SU-DHL-6 (cell line): ENCODE measurements at regions not wholly inside any gene's neighbourhood (a gene's known extent, or its start where the extent isn't known, plus 50 kb on each side); places are given as distances from the start of the nearest gene placed in this dataset.

Source experiments
- H2AFZ ChIP-seq: fragments of 200-600 bp; sonication (generic); 2 replicates; pipeline ENCODE4 v1.6.1; 2014; ENCODE audit warnings: low read depth, mild to moderate bottlenecking, moderate library complexity, mixed read lengths, antibody characterized with exemption, low read length; ENCODE audit not compliant: severe bottlenecking
- H3F3A ChIP-seq: fragments of 200-600 bp; shearing (Covaris generic); 2 replicates; pipeline ENCODE4 v1.6.0; 2016; ENCODE audit warnings: antibody characterized with exemption, mild to moderate bottlenecking; ENCODE audit not compliant: insufficient read depth
- H3K27ac ChIP-seq: fragments of 200-600 bp; sonication (generic); 2 replicates; pipeline ENCODE4 v1.5.1; 2016; ENCODE audit warnings: low read depth, mild to moderate bottlenecking, low read length, moderate library complexity, mixed read lengths
- H3K27me3 ChIP-seq: fragments of 200-600 bp; sonication (generic), shearing (Covaris generic); 2 replicates; pipeline ENCODE4 v1.6.0; 2014; ENCODE audit warnings: mild to moderate bottlenecking, low read length
- H3K36me3 ChIP-seq: fragments of 200-600 bp; sonication (generic); 2 replicates; pipeline ENCODE4 v1.6.1; 2014; ENCODE audit warnings: mild to moderate bottlenecking, low read length, mixed read lengths
- H3K4me2 ChIP-seq: fragments of 300-600, 200-600 bp; shearing (Covaris generic), sonication (generic); 2 replicates; pipeline ENCODE4 v1.6.0; 2014; ENCODE audit warnings: low read length, low read depth, mild to moderate bottlenecking; ENCODE audit not compliant: poor library complexity, severe bottlenecking
- H3K4me3 ChIP-seq: fragments of 200-600 bp; sonication (generic); 2 replicates; pipeline ENCODE4 v1.5.1; 2014; ENCODE audit warnings: antibody characterized with exemption, low read length, mild to moderate bottlenecking, mixed read lengths; ENCODE audit not compliant: insufficient read depth, poor library complexity, severe bottlenecking
- H3K79me2 ChIP-seq: fragments of 200-600 bp; sonication (generic); 2 replicates; pipeline ENCODE4 v1.6.1; 2014; ENCODE audit warnings: mild to moderate bottlenecking, low read length, moderate library complexity; ENCODE audit not compliant: insufficient read depth
- H3K9ac ChIP-seq: fragments of 200-600 bp; sonication (generic); 2 replicates; pipeline ENCODE4 v1.7.0; 2014; ENCODE audit warnings: mild to moderate bottlenecking, low read length
- H3K9me2 ChIP-seq: fragments of 200-600 bp; sonication (generic); replicated peaks from 2 replicates; pipeline ENCODE4 v1.6.1; 2014; ENCODE audit warnings: low read length; ENCODE audit not compliant: insufficient read depth
- H3K9me3 ChIP-seq: fragments of 200-600 bp; sonication (generic); 2 replicates; pipeline ENCODE4 v1.6.1; 2014; ENCODE audit warnings: low read length, mixed read lengths; ENCODE audit not compliant: insufficient read depth
- H4K20me1 ChIP-seq: fragments of 200-600 bp; sonication (generic); 2 replicates; pipeline ENCODE4 v1.6.1; 2014; ENCODE audit warnings: low read depth, mild to moderate bottlenecking, antibody characterized with exemption, low read length, moderate library complexity, mixed read lengths
- CTCF ChIP-seq: fragments of 200-600 bp; sonication (generic); IDR thresholded peaks from one replicate; pipeline ENCODE4 v1.5.1; 2017; ENCODE audit warnings: antibody characterized with exemption, mild to moderate bottlenecking, low read length, moderate library complexity; ENCODE audit not compliant: insufficient read depth, poor library complexity, severe bottlenecking
- EZH2phosphoT487 ChIP-seq: fragments of 200-600 bp; sonication (generic), shearing (Covaris generic); conservative IDR thresholded peaks from 2 replicates; pipeline ENCODE4 v1.6.1; 2018; ENCODE audit warnings: mild to moderate bottlenecking, antibody characterized with exemption, low read length, moderate library complexity, mixed read lengths

DNA sequence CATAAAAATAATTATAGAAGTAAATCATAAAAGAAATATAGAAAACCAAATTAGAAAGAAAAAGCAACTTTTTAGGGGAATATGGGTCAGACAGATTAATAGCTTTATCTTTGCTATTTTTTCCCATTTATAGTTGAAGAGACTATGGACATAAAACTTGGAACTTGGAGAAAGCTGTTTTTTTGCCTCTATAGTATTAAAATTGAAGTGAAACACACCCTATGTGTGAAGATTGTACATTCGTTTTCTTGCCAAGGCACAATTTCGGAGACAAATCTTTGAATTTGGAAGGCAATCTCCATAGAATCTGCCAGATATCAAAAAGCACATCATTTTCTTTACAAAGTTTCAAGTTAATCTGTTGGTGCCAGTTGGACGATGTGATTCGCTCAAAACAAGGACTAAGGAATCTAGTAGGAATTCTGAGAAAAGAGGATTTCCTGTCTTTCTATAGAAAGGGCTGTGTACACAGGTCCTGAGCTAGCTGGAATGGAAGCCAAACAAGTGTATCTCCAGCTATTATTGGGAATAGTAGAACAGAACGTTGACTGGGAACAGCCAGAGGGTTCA, 156.3 kb downstream of the SLC7A11 start:
- no peaks in the 10 kb centered on the region for H3K36me3 ChIP-seq
- H2AFZ ChIP-seq: no peak overlapping the region
- H3K4me3 ChIP-seq: no peak overlapping the region
- TF ChIP-seq EZH2phosphoT487 (no peak), CTCF (no peak)
- H3F3A ChIP-seq: no peaks in the 10 kb centered on the region
- no peaks in the 10 kb centered on the region for H3K79me2 ChIP-seq
- no peaks in the 10 kb centered on the region for H3K9me2 ChIP-seq
- H3K9ac ChIP-seq: no peak overlapping the region
- H3K27ac ChIP-seq: no peak overlapping the region
- no peaks in the 10 kb centered on the region for H3K27me3 ChIP-seq
- H3K4me2 ChIP-seq: no peak overlapping the region
- H4K20me1 ChIP-seq: no peaks in the 10 kb centered on the region
- H3K9me3 ChIP-seq: no peaks in the 10 kb centered on the region

GRCh38 chr4:138078751-138079520, 163.2 kb downstream of the SLC7A11 start:
- TF ChIP-seq EZH2phosphoT487 (no peak), CTCF (no peak)
- H3K4me2 ChIP-seq: no peak overlapping the region
- H3K9me3 ChIP-seq: no peaks in the 10 kb centered on the region
- no peaks in the 10 kb centered on the region for H3F3A ChIP-seq
- no peaks in the 10 kb centered on the region for H3K36me3 ChIP-seq
- H3K27ac ChIP-seq: no peak overlapping the region
- no peaks in the 10 kb centered on the region for H4K20me1 ChIP-seq
- H3K9ac ChIP-seq: no peak overlapping the region
- H3K27me3 ChIP-seq: no peaks in the 10 kb centered on the region
- no peaks in the 10 kb centered on the region for H3K9me2 ChIP-seq
- H3K4me3 ChIP-seq: no peak overlapping the region
- no peak overlapping the region for H2AFZ ChIP-seq
- no peaks in the 10 kb centered on the region for H3K79me2 ChIP-seq

DNA sequence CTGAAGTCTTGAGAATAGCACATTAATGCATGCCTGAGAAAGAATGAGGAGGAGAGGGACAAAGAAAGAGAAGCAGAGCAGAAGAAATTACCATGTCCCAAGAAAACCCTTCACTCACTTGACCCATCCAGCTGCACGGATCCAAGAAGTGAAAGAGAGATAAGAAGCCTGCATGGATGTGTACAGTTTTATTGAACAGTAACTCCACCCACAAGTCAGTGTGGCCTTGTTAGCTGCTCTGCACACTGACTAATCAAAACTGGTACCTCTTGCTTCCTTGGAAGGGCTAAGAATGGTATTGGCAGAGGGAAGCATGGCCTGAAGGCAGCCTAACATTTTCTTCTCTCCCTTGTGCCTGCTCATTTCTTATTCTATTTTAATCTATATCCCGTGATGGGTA, 163.9 kb downstream of the SLC7A11 start:
- H3K9me3 ChIP-seq: no peaks in the 10 kb centered on the region
- no peak overlapping the region for H3K9ac ChIP-seq
- no peak overlapping the region for H3K4me3 ChIP-seq
- H3K27me3 ChIP-seq: no peaks in the 10 kb centered on the region
- no peak overlapping the region for H2AFZ ChIP-seq
- TF ChIP-seq CTCF (no peak), EZH2phosphoT487 (no peak)
- H3K79me2 ChIP-seq: no peaks in the 10 kb centered on the region
- H3K27ac ChIP-seq: no peak overlapping the region
- no peak overlapping the region for H3K4me2 ChIP-seq
- no peaks in the 10 kb centered on the region for H4K20me1 ChIP-seq
- no peaks in the 10 kb centered on the region for H3K36me3 ChIP-seq
- H3K9me2 ChIP-seq: no peaks in the 10 kb centered on the region
- no peaks in the 10 kb centered on the region for H3F3A ChIP-seq
